ENCODE measurements at regions not wholly inside any gene's neighbourhood (a gene's known extent, or its start where the extent isn't known, plus 50 kb on each side); places are given as distances from the start of the nearest gene placed in this dataset.

DNA sequence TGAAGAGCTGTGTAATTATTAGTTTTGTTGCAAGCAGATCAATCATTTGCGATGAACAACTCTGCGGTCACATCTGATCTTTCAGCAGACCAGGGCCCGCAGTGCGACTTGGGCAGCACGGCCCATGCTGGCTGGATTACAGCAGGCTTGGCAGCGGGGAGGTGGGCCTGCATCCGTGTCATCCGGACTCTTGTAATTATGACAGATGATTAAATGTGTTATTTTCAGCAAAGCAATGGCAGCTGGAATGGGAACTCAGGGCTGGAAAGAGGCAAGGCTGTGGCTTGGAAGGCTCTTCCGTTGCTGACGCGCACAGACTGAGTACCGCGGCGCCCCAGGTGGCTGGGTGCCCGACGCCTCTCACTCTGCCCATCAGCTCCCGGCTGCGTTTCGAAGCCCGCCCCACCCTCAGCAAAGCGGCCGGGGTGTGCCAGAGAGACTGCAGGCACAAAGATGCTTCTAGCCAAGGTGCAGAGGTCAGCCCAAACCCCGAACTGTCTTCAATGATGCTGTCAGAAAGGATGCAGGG lies 397.4 kb upstream of the SALL3 start:
- H3K4me3 ChIP-seq = no peak overlapping the region
- no peak for DNase-seq
- no peak for ATAC-seq
- no peaks in the 10 kb centered on the region for H3K27me3 ChIP-seq (ENCODE audit: low read depth)
- H3K4me1 ChIP-seq = no peaks in the 10 kb centered on the region
- no peaks in the 10 kb centered on the region for H3K36me3 ChIP-seq
- TF ChIP-seq, protein P1, sequence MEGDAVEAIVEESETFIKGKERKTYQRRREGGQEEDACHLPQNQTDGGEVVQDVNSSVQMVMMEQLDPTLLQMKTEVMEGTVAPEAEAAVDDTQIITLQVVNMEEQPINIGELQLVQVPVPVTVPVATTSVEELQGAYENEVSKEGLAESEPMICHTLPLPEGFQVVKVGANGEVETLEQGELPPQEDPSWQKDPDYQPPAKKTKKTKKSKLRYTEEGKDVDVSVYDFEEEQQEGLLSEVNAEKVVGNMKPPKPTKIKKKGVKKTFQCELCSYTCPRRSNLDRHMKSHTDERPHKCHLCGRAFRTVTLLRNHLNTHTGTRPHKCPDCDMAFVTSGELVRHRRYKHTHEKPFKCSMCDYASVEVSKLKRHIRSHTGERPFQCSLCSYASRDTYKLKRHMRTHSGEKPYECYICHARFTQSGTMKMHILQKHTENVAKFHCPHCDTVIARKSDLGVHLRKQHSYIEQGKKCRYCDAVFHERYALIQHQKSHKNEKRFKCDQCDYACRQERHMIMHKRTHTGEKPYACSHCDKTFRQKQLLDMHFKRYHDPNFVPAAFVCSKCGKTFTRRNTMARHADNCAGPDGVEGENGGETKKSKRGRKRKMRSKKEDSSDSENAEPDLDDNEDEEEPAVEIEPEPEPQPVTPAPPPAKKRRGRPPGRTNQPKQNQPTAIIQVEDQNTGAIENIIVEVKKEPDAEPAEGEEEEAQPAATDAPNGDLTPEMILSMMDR (IDR thresholded peaks at IDR 0.05) = no peak
- intact Hi-C loops (cut with DNase I) = no loop called here
- no peaks in the 10 kb centered on the region for H3K9me3 ChIP-seq
- H3K27ac ChIP-seq = no peak overlapping the region

DNA sequence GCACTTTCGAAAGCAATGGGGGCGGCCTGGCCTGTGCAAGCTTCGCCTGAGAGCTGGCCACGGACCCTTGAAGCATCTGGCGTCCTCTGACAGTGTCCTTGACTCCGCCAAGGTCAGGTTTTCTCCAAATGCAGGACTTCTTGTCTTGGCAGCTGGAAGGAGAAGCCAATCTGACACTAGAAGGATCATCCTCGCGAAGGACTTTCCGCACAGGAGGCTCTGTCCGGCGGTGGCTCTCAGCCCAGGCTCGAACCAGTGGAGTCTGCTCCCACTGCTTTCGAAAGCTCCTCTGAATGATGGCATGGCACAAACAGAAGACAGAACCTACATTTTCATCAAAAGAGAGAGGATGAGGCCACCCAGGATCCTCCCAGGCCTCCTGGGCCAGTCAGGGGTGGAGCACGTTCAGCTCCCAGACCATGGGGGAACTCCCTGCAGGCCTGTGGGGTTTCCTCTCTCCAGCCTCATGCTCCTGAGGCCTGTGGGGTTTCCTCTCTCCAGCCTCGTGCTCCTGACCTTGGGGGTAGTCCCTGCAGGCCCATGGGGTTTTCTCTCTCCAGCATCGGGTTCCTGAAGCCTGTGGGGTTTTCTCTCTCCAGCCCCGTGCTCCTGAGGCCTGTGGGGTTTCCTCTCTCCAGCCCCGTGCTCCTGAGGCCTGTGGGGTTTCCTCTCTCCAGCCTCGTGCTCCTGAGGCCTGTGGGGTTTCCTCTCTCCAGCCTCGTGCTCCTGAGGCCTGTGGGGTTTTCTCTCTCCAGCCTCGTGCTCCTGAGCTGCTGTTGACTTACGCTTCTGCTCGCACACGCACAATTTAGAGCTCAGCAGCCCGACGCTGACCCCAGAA lies 396.5 kb upstream of the SALL3 start:
- intact Hi-C loops (cut with DNase I) = no loop called here
- ATAC-seq (no peak), DNase-seq (no peak)
- Histone ChIP-seq H3K4me3 (no peak overlapping the region), H3K9me3 (no peaks in the 10 kb centered on the region), H3K27ac (no peak overlapping the region), H3K36me3 (no peaks in the 10 kb centered on the region), H3K27me3 (ENCODE audit: low read depth) (no peaks in the 10 kb centered on the region), H3K4me1 (no peaks in the 10 kb centered on the region)
- TF ChIP-seq, protein P1 (IDR thresholded peaks at IDR 0.05) = no peak

DNA sequence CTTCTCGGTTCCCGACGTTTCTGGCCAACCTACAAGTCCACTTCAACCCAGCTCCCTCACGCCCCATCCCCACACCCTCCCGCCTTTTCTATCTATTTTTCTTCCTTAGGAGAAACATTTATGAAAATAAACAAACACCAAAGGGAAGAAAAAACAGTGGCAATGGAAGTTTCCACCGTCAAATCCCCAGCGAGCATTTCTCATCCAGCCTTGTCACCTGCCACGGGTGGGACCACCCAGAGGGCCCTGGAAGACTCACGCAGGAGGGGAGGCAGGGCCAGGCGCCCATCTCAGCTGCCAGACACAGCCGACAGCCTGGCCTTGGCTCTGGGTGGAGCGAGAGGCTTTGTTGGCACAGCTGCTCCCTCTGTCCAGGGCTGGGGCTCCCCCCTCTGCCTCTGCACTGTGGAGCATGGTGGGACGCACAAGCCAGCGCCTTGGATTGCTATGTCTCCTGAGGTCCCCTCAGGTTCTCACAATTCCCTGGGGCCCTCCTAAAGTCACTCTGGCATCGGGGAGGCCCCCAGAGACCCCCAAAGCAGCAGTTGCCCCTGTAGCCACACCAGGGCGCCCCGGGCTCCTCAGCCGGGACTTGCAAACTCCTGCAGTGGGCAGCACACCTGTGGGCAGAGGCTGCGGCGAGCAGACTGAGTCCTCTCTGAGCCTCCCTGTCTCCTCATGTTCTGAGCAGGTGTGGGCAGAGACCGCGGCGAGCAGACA lies 395.7 kb upstream of the SALL3 start:
- Histone ChIP-seq H3K4me3 (no peak overlapping the region), H3K27ac (no peak overlapping the region), H3K27me3 (ENCODE audit: low read depth) (no peaks in the 10 kb centered on the region), H3K9me3 (no peaks in the 10 kb centered on the region), H3K4me1 (no peaks in the 10 kb centered on the region), H3K36me3 (no peaks in the 10 kb centered on the region)
- TF ChIP-seq, protein P1 (IDR thresholded peaks at IDR 0.05) = no peak
- no peak for DNase-seq
- ATAC-seq = no peak
- intact Hi-C loops (cut with DNase I) = no loop called here

DNA sequence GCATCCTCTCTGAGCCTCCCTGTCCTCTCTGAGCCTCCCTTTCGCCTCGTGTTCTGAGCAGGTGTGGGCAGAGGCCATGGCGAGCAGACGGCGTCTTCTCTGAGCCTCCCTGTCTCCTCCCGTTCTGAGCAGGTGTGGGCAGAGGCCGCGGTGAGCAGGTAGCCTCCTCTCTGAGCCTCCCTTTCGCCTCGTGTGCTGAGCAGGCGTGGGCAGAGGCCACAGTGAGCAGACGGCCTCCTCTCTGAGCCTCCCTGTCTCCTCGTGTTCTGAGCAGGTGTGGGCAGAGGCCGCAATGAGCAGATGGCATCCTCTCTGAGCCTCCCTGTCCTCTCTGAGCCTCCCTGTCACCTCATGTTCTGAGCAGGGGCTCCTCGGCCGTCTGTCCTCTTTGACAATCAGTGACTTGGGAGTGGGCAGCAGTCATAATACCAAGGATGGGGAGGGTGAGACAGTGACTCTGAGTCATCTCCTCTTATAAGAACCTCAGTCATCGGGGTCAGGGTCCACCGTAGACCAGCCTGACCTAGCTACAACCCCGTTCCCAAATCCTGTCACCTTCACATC lies 395.1 kb upstream of the SALL3 start:
- Histone ChIP-seq H3K27ac (no peak overlapping the region), H3K36me3 (no peaks in the 10 kb centered on the region), H3K9me3 (no peaks in the 10 kb centered on the region), H3K27me3 (ENCODE audit: low read depth) (no peaks in the 10 kb centered on the region), H3K4me1 (no peaks in the 10 kb centered on the region), H3K4me3 (no peak overlapping the region)
- ATAC-seq (no peak), DNase-seq (no peak)
- TF ChIP-seq, protein P1 (IDR thresholded peaks at IDR 0.05) = no peak
- intact Hi-C loops (cut with DNase I) = no loop called here

DNA sequence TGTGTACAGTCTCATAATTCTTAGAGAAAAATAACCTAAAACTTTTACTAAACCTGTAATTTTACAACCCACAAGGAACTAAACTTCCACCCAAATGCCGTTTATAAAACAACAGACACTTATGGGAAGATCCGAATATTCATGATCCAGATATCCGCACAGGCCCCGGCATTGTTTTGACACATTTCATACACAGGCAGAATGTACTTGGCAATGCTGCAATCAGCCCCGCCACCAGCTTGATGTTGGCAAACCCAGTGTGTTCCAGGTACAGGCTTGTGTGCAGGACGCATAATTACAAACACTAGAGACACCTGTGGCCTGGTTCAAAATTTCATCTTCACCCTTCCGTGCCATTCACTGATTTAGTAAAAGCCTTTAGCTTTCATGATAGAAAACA lies 393.0 kb upstream of the SALL3 start:
- Histone ChIP-seq H3K9me3 (no peaks in the 10 kb centered on the region), H3K4me3 (no peak overlapping the region), H3K4me1 (no peaks in the 10 kb centered on the region), H3K27ac (no peak overlapping the region), H3K36me3 (no peaks in the 10 kb centered on the region), H3K27me3 (ENCODE audit: low read depth) (no peaks in the 10 kb centered on the region)
- DNase-seq (no peak), ATAC-seq (no peak)
- intact Hi-C loops (cut with DNase I) = no loop called here
- TF ChIP-seq, protein P1 (IDR thresholded peaks at IDR 0.05) = no peak

Data from lower lobe of right lung (tissue), 2 donors.